HG03108 (cell line): ENCODE measurements at regions not wholly inside any gene's neighbourhood (a gene's known extent, or its start where the extent isn't known, plus 50 kb on each side); places are given as distances from the start of the nearest gene placed in this dataset.

Experiments used
- ATAC-seq: cut with Tn5 transposase; IDR thresholded peaks from one replicate; pipeline ENCODE4 v1.9.1; 2021; ENCODE audit warnings: moderate library complexity; ENCODE audit not compliant: unreplicated experiment

DNA sequence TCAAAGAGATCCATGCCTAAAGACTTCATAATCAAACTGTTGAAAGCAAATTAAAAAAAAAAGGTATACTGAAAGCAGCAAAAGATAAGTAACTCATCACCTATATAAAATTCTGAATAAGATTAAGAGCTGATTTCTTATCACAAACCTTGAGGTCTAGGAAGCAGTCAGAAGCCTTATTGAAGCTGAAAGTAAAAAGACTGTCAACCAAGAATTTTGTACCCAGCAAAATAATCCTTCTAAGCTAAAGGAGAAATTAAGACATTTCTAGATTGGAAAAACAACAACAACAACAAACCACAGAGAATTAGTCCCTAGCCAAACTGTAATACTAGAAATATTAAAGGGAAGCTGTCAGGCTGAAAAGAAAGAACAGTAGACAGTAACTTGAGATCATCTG is 622.9 kb downstream of the PCDH7 start:
- no peak for ATAC-seq

DNA sequence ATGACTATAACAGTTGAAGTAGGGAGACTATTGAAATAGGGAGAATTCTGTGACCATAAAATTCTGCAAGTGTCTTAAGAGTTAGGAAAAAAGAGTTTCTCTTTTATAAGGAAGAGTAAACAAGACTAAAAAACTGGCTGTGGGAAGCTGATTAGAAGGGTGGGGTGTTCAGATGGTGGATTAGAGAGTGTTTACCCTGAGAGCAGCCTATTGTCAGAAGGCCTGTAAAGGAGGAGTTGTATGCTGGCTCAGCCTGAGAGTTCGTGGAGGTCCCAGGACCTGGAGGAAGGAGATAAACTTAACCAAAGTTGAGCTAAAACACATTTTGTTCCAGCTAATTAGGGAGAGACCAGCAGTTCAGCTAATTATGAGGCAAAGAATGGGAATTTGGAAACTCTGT is 629.7 kb downstream of the PCDH7 start:
- ATAC-seq = no peak

DNA sequence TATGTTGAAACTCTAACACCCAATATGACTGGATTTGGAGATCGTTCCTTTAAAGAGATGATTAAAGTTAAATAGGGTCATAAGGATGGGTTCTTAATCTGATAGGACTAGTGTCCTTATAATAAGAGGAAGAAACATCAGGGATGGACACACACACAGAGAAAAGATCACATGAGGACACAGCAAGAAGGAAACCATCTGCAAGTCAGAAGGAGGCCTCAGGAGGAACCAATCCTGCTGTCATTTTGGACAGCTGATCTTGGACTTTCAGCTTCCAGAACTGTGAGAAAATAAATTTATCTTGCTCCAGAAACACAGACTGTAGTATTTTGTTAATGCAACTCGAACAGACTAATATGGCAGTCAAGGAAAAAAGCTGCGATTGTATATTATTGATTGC is 631.5 kb downstream of the PCDH7 start:
- no peak for ATAC-seq

DNA sequence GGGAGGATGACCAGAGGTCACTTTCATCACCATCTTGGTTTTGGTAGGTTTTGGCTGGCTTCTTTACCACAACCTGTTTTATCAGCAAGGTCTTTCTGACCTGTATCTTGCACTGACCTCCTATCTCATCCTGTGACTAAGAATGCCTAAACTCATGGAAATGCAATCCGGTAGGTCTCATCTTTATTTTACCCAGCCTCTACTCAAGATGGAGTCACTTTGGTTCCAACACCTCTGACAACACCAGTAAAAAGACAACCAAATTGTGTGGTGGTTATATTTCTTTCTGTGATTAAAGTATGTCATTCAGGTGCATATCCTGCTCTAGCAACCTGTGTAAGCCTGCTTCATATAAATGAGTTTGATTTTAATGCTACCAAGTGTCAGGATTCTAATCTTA is 636.7 kb downstream of the PCDH7 start:
- ATAC-seq = no peak

DNA sequence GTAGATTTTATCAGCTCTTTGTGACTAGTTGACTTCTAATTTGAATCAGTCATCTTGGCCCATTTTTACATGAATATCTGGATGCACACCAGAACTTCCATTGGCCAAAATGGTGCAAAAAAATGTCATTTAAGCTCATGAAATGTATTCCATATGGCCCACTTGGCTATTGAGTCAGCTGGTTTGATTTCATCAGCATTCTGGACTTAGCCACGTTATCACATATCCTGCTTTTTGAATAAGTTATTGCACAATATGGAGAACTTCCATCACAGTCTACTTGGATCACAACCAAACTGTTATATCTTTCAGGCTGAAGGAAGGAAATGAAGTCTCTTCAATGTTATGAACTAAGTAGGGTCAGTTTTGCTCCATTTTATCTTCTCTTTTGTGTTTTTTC is 640.6 kb downstream of the PCDH7 start:
- no peak for ATAC-seq

DNA sequence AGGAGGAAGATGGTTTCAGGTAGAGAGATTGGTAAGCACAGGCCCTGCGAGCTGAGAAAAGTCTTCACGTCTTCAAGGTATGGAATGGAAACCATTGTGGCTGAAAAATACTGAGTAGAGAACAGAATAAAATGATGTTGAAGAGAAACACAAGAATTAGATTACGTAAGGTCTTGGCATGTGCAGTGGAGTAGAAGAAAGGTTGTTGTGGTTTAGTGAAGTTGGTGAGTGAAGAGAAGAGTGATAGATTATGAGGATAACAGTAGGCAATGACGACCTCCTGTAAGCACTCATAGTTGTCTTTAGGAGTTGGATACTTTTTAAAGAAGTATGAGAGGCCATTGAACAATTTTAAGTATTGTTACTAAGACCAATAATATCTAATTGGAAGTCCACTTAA is 642.6 kb downstream of the PCDH7 start:
- no peak for ATAC-seq

DNA sequence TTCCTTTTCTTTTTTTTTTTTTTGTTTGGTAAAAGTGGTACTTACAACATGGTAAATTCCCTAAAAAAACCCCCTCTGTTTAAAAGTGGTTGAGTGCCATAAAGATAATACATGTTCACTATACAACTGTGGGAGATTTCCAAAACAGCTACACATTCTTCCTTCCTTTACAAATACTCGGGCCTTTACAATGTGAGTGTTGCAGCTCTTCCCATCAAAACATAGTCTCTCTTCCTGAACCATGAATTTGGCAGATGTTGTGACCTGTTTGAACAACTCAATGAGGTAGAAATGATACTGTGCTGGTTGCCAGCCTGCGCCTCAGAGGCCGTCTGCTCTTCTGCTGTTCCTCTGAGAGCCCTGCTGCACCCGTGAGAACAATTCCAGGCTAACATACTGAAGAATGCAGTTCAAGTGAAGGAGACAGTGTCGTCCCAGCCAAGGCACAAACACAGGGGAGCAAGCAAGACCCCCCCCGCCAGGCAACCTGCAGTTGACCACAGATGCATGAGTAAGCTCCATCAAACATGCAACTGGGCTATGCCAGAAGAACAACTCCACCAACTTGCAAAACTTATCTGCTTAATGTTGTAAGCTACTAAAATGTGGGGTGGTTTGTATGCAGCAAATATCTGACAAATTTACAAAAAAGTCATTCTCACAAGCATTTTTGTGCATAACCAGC is 645.0 kb downstream of the PCDH7 start:
- no peak for ATAC-seq

DNA sequence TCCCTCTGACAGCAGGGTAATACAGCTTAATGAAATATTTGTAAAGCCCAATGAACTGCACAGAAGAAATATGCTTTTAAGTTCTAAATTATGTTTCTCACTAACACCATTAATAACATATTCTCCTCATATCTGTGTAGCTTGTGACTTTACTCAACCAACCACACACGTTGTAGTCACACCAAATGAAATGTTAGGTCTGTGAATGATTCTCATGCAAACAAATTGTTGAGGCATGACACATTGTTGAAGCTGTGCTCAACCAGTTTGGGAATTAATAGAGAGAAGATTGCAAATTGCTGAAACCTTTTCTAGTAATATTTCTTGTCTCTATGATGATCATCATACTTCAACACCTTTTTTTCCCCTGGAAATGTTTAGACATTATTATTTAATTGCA is 645.9 kb downstream of the PCDH7 start:
- ATAC-seq = no peak

DNA sequence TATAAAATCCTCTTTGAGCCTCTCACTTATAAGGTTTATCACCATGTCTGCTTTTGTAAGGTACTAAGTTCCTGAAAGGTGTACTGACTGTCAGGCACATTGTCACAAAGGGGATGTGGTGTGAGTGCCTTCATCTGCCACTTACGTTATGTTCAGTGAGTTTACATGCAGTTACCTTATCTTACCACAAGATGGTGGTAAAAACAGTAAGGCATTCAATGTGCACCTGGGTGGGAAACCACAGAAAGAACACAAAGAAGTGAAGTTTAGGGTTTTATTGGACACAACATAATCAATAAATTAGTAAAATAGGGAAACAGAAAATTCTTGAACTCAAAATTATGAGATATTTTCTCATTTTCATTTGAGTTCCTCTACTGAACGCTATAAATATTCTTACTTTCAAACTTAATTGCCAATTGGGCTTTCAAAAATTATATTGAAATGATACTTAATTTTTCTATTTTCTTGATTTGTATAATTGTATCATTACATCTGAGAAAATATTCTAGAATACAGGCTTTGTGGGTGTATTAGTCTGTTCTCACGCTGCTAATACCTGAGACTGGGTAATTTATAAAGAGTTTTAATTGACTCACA is 650.8 kb downstream of the PCDH7 start:
- peak; percentile 85 for ATAC-seq

DNA sequence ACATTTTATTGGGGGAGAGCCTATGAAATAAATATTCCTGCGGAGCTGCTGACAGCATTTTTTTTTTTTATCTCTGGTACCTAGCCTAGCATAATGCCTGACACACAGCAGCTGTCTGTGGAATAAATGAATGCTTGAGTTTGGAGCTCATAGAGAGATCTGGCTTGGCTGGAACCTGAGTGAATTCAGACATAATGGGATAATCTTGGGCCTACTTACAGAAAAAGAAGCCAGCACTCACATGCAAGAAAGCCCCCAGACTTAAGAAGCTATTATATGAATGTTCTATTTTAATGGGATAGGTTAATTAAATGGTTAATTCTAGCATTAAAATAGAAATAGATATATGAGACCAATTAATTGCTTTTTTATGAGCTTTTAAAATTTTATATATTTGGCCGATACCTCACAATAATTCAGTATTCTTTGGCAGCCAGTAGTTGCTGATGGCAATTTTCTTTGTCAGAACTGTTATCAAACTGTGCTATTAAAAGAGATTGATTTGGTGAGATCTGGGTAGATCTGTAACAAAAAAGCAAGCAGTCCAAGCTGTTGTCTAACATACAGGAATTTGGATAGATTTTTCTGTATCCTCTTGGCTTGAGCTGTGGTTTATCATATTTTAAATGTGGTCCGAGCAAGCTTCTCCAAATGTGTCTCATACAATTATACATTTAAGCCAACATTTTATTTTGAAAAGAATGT is 654.2 kb downstream of the PCDH7 start:
- ATAC-seq = no peak

DNA sequence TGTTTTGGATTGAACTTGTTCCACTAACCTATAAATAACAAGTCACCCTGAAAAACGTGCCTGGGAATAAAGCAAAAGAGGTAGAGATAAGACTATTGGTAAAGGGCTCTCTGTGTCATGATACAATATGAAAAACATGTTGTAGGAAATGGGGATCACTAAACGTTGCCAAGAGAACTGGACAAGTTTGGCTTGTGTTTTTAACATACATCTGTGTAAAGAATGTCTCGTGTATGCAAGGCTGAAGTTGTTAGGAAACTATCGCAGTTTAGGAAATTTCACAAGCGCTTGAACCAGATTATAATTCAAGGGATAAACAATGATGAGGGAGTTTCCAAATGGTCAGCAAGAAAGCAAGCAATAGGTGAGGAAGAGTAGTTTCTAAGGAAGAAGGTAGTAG is 655.8 kb downstream of the PCDH7 start:
- no peak for ATAC-seq

DNA sequence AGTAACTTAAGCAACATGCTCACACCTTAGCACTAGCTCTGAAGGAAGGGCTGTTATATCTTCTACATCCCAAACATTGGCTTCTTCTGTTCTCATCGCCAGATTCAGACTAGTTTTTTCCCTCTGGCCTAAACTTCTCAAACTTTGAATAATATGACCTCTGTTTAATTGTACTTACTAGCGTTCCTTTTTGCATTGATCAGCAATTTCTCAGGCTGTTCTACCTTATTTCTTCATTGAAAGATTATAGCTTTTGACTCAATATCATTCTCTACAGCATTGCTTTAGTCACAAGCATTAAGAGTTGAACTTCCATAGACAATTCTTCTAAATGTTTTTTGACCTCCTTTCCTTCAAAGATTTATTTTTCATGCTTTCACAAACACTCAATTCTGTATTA is 659.2 kb downstream of the PCDH7 start:
- no peak for ATAC-seq

DNA sequence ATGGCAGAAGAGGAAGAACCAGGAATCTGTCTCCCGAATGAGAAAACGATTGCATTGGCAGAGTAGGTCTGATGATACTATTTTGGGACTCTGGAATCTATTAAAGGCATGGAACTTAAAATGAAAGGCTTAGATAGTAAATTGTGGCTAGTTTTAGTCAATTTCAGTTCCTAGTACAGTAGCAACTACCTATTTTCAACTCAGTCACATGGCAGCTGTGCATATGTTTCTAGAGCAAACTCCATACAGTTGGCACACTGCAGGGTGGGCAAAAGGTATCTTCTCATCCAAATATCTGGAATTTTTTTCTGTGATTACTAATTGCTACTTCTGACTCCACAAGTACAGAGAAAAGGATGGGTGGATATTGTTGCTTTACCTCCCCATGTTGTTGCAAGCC is 663.6 kb downstream of the PCDH7 start:
- ATAC-seq = no peak

DNA sequence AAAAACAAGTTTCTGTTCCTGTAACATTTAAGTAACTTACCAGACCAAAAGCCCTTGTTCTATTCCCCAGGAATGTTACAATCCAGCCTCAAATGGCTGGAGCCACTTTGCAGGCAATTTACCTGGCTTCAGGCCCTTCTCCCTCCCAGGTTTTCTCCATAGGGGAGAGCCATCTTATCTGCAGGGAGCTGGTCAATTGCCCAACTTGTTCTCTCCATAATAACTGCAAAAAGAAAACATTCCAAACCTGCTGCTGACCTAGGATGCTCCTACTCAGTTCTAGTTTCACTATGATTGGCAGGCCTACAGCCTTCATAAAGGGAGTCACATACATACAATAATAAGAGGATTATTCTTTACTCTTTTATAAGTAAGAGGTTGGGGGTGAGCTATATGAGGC is 670.7 kb downstream of the PCDH7 start:
- ATAC-seq = no peak

DNA sequence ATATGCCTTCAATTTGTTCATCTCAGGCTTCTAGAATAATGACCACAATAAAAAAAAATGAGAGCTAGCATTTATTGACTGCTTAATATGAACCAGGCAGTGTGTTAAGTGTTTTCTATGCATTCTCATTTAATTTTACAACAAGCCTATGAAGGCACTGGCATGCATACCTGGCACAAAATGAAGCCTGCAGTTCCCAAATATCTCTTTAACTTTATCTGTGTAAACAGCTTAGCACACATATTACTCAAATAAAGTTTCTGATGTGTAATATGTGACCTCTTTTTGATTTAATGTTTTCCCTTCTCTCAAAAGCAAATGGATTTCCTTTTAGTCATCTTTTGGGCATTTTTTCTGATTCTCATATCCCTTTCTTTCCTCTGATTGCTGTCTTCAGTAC is 671.8 kb downstream of the PCDH7 start:
- no peak for ATAC-seq

DNA sequence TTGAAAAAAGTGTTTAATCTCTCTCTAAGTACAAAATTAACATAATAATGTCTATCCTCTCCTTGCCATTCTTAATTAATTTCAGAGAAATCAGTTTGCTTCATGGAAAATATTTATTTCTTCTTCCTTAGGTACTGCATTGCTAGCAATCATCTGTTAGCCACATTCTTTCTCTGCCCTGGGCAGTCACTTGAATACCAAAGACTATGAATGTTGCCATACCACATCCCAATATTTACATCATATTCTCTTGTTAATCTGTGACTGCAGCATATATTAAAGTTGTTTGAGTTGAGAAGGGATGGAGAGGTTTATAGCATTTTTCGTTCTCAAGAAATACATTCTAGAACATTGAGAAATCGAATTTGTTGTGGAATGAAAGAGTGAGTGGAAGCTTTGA is 672.8 kb downstream of the PCDH7 start:
- no peak for ATAC-seq

DNA sequence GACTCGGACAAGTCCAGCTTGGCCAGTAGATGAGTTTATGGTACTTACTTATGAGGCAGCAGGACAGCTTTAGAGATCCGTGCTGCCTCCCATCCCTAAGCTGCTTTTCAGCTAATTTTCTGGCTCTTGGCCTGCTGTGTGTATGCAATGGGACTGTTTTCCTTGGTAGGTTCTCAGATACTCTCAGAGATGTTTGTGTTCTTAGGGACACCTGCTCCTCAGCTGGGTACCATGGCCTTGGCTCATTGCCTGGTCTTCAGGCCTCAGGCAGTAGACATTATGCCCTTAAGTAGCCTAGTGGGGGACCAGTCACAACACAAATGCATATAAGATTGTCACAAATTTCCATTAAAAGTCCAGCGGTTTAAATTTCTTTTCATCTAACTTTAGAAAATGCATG is 688.0 kb downstream of the PCDH7 start:
- ATAC-seq = no peak

DNA sequence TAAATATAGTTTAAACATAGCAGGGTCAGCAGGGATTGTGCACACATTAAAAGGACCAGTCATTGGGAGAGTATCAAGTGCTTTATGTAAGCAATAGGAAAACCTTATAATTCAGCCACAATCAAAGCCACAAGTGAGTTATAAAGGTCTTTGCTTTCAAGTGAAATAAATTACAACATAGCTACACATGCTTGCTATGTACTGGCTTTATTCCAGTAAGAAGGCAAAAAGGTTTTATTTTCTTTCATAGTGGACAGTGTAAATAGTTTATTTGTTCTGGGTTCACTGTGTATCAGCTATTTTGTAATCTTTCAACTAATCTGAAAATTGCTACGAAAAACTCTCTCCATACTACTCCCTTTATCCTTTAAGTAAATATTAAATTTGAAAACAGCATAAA is 691.4 kb downstream of the PCDH7 start:
- no peak for ATAC-seq

DNA sequence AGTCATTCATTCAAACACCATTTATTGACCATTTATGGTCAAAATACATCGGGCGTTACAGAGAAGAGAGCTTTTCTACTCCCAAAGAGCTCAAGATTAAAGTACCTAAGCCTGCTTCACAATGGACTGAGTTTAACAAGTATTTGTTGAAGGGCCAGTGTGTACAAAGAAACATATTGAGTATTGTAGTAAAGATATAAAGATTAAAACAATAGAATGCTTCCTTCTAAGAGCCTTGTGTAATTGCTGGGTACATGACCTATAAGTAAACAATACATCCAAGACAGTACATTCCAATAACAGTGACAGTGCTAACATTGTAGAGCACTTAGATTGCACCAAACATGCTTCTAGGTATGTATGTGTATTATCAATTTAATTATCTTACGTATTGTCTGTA is 695.5 kb downstream of the PCDH7 start:
- no peak for ATAC-seq

DNA sequence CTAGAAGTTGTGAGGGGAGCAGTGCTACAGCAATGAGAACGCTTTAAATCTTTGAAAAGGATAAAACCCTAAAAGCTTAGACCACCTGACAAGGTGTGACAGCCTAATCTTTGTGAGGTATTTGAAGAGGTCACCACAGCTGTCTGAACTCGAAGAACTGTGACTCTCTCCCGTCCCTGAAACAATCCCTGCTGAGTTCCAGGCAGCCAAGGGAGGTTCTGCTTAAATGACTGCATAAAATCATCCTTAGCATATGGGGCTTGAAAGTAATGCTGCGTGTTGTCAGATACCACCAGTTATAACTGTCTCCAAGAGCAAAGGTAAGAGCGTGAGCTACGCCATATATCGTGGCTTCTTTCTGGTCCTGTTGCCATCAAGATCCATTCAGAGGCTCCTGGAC is 696.3 kb downstream of the PCDH7 start:
- ATAC-seq = no peak

DNA sequence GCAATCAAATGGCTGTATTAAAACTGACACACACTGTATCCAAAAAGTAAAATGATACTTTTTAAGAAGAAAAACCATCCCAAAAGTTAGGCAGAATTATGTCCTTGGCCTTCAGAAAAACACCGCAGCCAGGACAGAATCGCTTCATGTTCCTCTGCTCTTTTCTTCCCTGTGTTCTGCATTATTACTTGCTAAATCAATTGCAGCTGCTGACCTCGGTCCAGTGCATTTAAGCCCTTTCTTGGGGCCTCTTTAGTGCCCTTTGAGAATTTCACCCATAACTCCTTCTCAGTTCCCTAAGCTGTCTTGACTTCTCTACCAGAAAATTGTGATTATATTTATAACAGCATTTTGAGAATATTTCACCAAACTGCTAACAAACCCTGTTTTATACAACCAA is 696.9 kb downstream of the PCDH7 start:
- ATAC-seq = no peak

DNA sequence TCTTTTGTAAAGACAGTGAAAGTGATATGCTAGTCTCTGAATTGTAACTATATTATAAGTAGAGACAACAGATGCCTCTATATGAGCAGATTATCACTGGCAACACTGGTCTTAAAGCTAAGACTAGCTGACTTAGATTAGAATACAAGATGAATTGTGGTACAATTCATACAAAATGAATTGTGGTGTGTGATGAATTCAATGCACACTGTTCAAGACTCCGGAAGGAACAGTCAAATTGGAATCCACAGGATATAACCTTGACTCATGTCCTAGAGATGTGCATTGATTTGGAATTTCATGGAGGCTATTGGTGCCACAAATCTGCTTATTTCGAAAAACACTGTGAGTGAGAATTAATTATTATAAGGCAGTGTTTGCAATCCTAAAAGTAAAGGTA is 701.8 kb downstream of the PCDH7 start:
- ATAC-seq = no peak

DNA sequence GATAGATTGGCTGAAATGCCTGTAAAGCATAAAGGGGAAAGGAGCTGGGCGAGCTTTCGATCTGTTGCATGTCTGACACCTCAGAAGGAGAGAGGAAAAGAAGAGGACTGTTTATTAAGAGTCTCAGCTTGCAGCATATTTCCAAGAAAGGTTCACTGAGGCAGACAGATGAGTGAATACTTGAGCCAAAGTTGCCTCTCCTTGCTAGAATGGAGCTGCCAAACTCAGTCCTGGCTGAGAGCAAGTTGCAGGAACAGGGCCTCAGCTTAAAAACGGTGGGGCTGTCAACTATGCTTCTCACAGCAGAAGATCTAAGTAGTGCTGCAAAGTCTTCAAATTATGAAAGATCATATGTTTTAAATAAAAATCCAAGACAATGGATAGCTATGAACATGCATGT is 707.5 kb downstream of the PCDH7 start:
- ATAC-seq = no peak
